ENCODE measurements at regions not wholly inside any gene's neighbourhood (a gene's known extent, or its start where the extent isn't known, plus 50 kb on each side); places are given as distances from the start of the nearest gene placed in this dataset.

- no peak for TF ChIP-seq CTCF (IDR thresholded peaks at IDR 0.05; ENCODE audit: insufficient read depth, low read length, missing control alignments)
- ChIA-PET POLR2A (no interaction called here), CTCF (interaction anchor here (1.1 to 1.6 kb wide), 2 partner anchors 14 to 16 kb away, joined by 3 to 4 read pairs; no protein-coding TSS in a partner anchor)
- no peak for DNase-seq (ENCODE audit: low read depth, low spot score)
- H3K4me3 ChIP-seq (ENCODE audit: low read depth, low read length) = no peak overlapping the region
Observed at GRCh38 chr6:21968411-21968810, 328.4 kb downstream of the PRL start.

GRCh38 chr6:21969192-21969591 is 327.6 kb downstream of the PRL start:
- POLR2A ChIA-PET = no interaction called here
- no peak for TF ChIP-seq CTCF (IDR thresholded peaks at IDR 0.05; ENCODE audit: insufficient read depth, low read length, missing control alignments)
- CTCF ChIA-PET = interaction anchor here (1.1 kb wide), 1 partner anchor 16 kb away, joined by 3 read pairs; no protein-coding TSS in a partner anchor
- no peak for DNase-seq (ENCODE audit: low read depth, low spot score)
- no peak overlapping the region for H3K4me3 ChIP-seq (ENCODE audit: low read depth, low read length)

- no peak for DNase-seq (ENCODE audit: low read depth, low spot score)
- TF ChIP-seq CTCF (IDR thresholded peaks at IDR 0.05; ENCODE audit: insufficient read depth, low read length, missing control alignments) = no peak
- H3K4me3 ChIP-seq (ENCODE audit: low read depth, low read length) = no peak overlapping the region
- CTCF ChIA-PET = interaction anchor here (1.0 kb wide), 1 partner anchor 9 kb away, joined by 3 read pairs; no protein-coding TSS in a partner anchor
- POLR2A ChIA-PET = no interaction called here
Observed at GRCh38 chr6:21970569-21971300, 326.1 kb downstream of the PRL start.

GRCh38 chr6:21971541-21971940 is 325.3 kb downstream of the PRL start:
- H3K4me3 ChIP-seq (ENCODE audit: low read depth, low read length) = no peak overlapping the region
- ChIA-PET POLR2A (no interaction called here), CTCF (interaction anchor here (1.0 kb wide), 1 partner anchor 10 kb away, joined by 3 read pairs; no protein-coding TSS in a partner anchor)
- DNase-seq (ENCODE audit: low read depth, low spot score) = no peak
- TF ChIP-seq CTCF (IDR thresholded peaks at IDR 0.05; ENCODE audit: insufficient read depth, low read length, missing control alignments) = no peak

- TF ChIP-seq CTCF (IDR thresholded peaks at IDR 0.05; ENCODE audit: insufficient read depth, low read length, missing control alignments) = no peak
- no peak for DNase-seq (ENCODE audit: low read depth, low spot score)
- H3K4me3 ChIP-seq (ENCODE audit: low read depth, low read length) = no peak overlapping the region
- CTCF ChIA-PET = no interaction called here
- POLR2A ChIA-PET = no interaction called here
Observed at GRCh38 chr6:21972516-21972915, 324.3 kb downstream of the PRL start.

- no peak overlapping the region for H3K4me3 ChIP-seq (ENCODE audit: low read depth, low read length)
- no peak for TF ChIP-seq CTCF (IDR thresholded peaks at IDR 0.05; ENCODE audit: insufficient read depth, low read length, missing control alignments)
- ChIA-PET POLR2A (no interaction called here), CTCF (no interaction called here)
- no peak for DNase-seq (ENCODE audit: low read depth, low spot score)
Observed at GRCh38 chr6:21977346-21977745, 319.5 kb downstream of the PRL start.

Data from AG04449 (cell line).